DOHH2 (cell line): ENCODE measurements at regions not wholly inside any gene's neighbourhood (a gene's known extent, or its start where the extent isn't known, plus 50 kb on each side); places are given as distances from the start of the nearest gene placed in this dataset.

ENCODE experiments used
- CTCF ChIP-seq: fragments of 200-600 bp; sonication (generic); IDR thresholded peaks from one replicate; pipeline ENCODE4 v1.5.1; 2014; ENCODE audit warnings: antibody characterized with exemption, mild to moderate bottlenecking, low read depth, low read length; ENCODE audit not compliant: poor library complexity, severe bottlenecking
- EZH2phosphoT487 ChIP-seq: fragments of 200-600 bp; sonication (generic); IDR thresholded peaks from 2 replicates; pipeline ENCODE4 v1.6.1; 2017; ENCODE audit warnings: borderline replicate concordance, mild to moderate bottlenecking, antibody characterized with exemption, low read length, moderate library complexity, mixed read lengths

DNA sequence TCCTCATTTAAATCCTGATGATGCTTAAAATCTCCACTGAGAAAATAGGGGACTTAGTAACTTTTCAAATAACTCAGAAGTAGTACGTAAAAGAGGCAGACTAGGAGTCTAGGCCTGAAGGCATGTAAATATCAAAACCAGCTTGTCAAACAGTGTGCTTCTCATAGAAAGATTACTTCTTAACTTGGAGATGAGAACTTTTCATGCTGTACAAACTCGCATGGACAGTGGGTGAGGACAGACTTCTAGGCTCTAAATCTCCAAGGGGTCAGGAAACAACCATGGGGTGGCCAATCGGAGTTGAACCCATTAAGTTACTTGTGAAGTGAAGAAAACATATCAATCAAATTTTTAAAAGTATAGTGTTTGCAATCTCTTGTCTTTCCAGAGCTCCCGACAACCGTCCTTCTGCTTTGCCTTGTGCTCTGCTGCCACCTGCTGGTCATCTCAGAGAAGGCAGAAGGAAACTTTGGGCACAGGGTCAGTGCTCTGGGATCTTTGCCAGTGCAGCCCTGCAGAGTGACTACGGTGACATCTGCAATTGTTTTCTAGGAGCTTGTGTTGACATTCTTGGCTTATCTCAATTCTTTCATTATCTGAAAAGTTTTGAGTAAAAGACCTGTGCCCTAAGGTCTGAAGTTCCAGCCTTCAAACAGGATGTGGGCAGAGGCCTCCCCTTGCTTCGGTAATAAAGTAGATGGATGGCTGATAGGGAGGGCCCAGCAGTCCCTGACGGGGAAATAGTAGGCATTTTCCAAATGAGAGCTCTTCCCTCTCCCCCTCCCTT is 105.1 kb upstream of the PDE4B start:
- peak; percentile 75 for TF ChIP-seq CTCF
- no peak for TF ChIP-seq EZH2phosphoT487
